ENCODE measurements at regions not wholly inside any gene's neighbourhood (a gene's known extent, or its start where the extent isn't known, plus 50 kb on each side); places are given as distances from the start of the nearest gene placed in this dataset.

GRCh38 chr10:71152043-71152442 is 60.3 kb upstream of the UNC5B start:
- H3K4me3 ChIP-seq (ENCODE audit: control extremely low read depth in 1 of 5, extremely low read depth in 1 of 5, insufficient read depth in 1 of 5, low read depth in 2 of 5, low read length in 4 of 5), result no peak overlapping the region
- no peak for TF ChIP-seq CTCF (IDR thresholded peaks at IDR 0.05)
- no peak for TF ChIP-seq EZH2 (IDR thresholded peaks at IDR 0.05; ENCODE audit: borderline replicate concordance, insufficient read depth, low read depth, low read length, poor library complexity, severe bottlenecking)
- intact Hi-C loops (cut with micrococcal nuclease), result no loop called here
- DNase-seq, result no peak
- no peak overlapping the region for H3K4me3 Mint-ChIP-seq
- no peak overlapping the region for H3K9ac ChIP-seq (ENCODE audit: low read length)
- H3K9me3 ChIP-seq (ENCODE audit: control extremely low read depth in 1 of 3, control insufficient read depth in 2 of 3, insufficient read depth in 1 of 3, low read length in 2 of 3), result no peaks in the 10 kb centered on the region
- WGBS (ENCODE audit: insufficient coverage), result no CpG with 5 or more reads among the region's 2 CpGs
- peaks cover 3% of the 10 kb centered on the region for H3K27me3 Mint-ChIP-seq
- H3K4me1 Mint-ChIP-seq, result no peaks in the 10 kb centered on the region
- no peaks in the 10 kb centered on the region for H3K9me3 Mint-ChIP-seq (ENCODE audit: insufficient read depth)
- H3K27ac ChIP-seq (ENCODE audit: low read length in 2 of 2), result no peak overlapping the region
- H3K27ac Mint-ChIP-seq, result no peak overlapping the region
- H3K36me3 ChIP-seq (replicated peaks in 1 of 2; ENCODE audit: control extremely low read depth in 1 of 2, control insufficient read depth in 1 of 2, extremely low read depth in 1 of 2, insufficient read depth in 2 of 2, low read length in 1 of 2), result no peaks in the 10 kb centered on the region
- CTCF ChIA-PET, result no interaction called here
- no peaks in the 10 kb centered on the region for H3K79me2 ChIP-seq (ENCODE audit: control insufficient read depth, insufficient read depth, low read length)
- no peak overlapping the region for H3K4me2 ChIP-seq (replicated peaks; ENCODE audit: low read depth, low read length, poor library complexity, severe bottlenecking)
- POLR2A ChIA-PET, result no interaction called here
- H3K27me3 ChIP-seq (replicated peaks in 1 of 4; ENCODE audit: control extremely low read depth in 1 of 4, control insufficient read depth in 3 of 4, insufficient read depth in 4 of 4, low read length in 3 of 4), result peaks cover 0 to 3% (median 0%) of the 10 kb centered on the region in 4 experiments
- ATAC-seq (ENCODE audit: low read depth), result no peak
- H2AFZ ChIP-seq (ENCODE audit: insufficient read depth, low read depth, low read length, poor library complexity, severe bottlenecking), result no peak overlapping the region
- no peaks in the 10 kb centered on the region for H3K4me1 ChIP-seq (ENCODE audit: control insufficient read depth in 2 of 2, insufficient read depth in 2 of 2, low read length in 2 of 2)
- H4K20me1 ChIP-seq (ENCODE audit: control insufficient read depth, insufficient read depth, low read length, poor library complexity, severe bottlenecking), result no peaks in the 10 kb centered on the region

- no peaks in the 10 kb centered on the region for H4K20me1 ChIP-seq (ENCODE audit: control insufficient read depth, insufficient read depth, low read length, poor library complexity, severe bottlenecking)
- no peak overlapping the region for H3K4me3 ChIP-seq (ENCODE audit: control extremely low read depth in 1 of 5, extremely low read depth in 1 of 5, insufficient read depth in 1 of 5, low read depth in 2 of 5, low read length in 4 of 5)
- no peak overlapping the region for H3K4me3 Mint-ChIP-seq
- no peak for DNase-seq
- ATAC-seq (ENCODE audit: low read depth), result no peak
- H3K9ac ChIP-seq (ENCODE audit: low read length), result no peak overlapping the region
- no peak overlapping the region for H3K4me2 ChIP-seq (replicated peaks; ENCODE audit: low read depth, low read length, poor library complexity, severe bottlenecking)
- CTCF ChIA-PET, result no interaction called here
- H3K9me3 ChIP-seq (ENCODE audit: control extremely low read depth in 1 of 3, control insufficient read depth in 2 of 3, insufficient read depth in 1 of 3, low read length in 2 of 3), result no peaks in the 10 kb centered on the region
- no peaks in the 10 kb centered on the region for H3K9me3 Mint-ChIP-seq (ENCODE audit: insufficient read depth)
- no peaks in the 10 kb centered on the region for H3K36me3 ChIP-seq (replicated peaks in 1 of 2; ENCODE audit: control extremely low read depth in 1 of 2, control insufficient read depth in 1 of 2, extremely low read depth in 1 of 2, insufficient read depth in 2 of 2, low read length in 1 of 2)
- H3K4me1 Mint-ChIP-seq, result no peaks in the 10 kb centered on the region
- peaks cover 0 to under 1% (median 0%) of the 10 kb centered on the region in 4 experiments for H3K27me3 ChIP-seq (replicated peaks in 1 of 4; ENCODE audit: control extremely low read depth in 1 of 4, control insufficient read depth in 3 of 4, insufficient read depth in 4 of 4, low read length in 3 of 4)
- TF ChIP-seq CTCF (IDR thresholded peaks at IDR 0.05), result no peak
- TF ChIP-seq EZH2 (IDR thresholded peaks at IDR 0.05; ENCODE audit: borderline replicate concordance, insufficient read depth, low read depth, low read length, poor library complexity, severe bottlenecking), result no peak
- POLR2A ChIA-PET, result no interaction called here
- no peaks in the 10 kb centered on the region for H3K79me2 ChIP-seq (ENCODE audit: control insufficient read depth, insufficient read depth, low read length)
- peaks cover under 1% of the 10 kb centered on the region for H3K27me3 Mint-ChIP-seq
- no CpG with 5 or more reads among the region's 2 CpGs for WGBS (ENCODE audit: insufficient coverage)
- H3K27ac ChIP-seq (ENCODE audit: low read length in 2 of 2), result no peak overlapping the region
- H3K4me1 ChIP-seq (ENCODE audit: control insufficient read depth in 2 of 2, insufficient read depth in 2 of 2, low read length in 2 of 2), result no peaks in the 10 kb centered on the region
- intact Hi-C loops (cut with micrococcal nuclease), result no loop called here
- H2AFZ ChIP-seq (ENCODE audit: insufficient read depth, low read depth, low read length, poor library complexity, severe bottlenecking), result no peak overlapping the region
- H3K27ac Mint-ChIP-seq, result no peak overlapping the region
Observed at GRCh38 chr10:71156436-71156835, 55.9 kb upstream of the UNC5B start.
